Urothelium cell line (cell line): ENCODE measurements at regions not wholly inside any gene's neighbourhood (a gene's known extent, or its start where the extent isn't known, plus 50 kb on each side); places are given as distances from the start of the nearest gene placed in this dataset.

Source experiments
- DNase-seq: peaks from one replicate; pipeline ENCODE4 v3.0.0; 2011; ENCODE audit warnings: low spot score, mixed read lengths
- FAIRE-seq: peaks from 2 replicates; lab custom pipeline; 2011; peaks lifted over from hg19 to GRCh38; lab: Jason Lieb, UNC

GRCh38 chr13:22561581-22561980 lies 619.2 kb upstream of the SGCG start:
- no peak for DNase-seq
- no peak for FAIRE-seq

- no peak for DNase-seq
- FAIRE-seq: no peak
Measured at GRCh38 chr13:22562116-22562515, 618.7 kb upstream of the SGCG start.

- FAIRE-seq (no peak), DNase-seq (no peak)
Measured at GRCh38 chr13:22563272-22563671, 617.5 kb upstream of the SGCG start.

GRCh38 chr13:22569811-22570210 lies 611.0 kb upstream of the SGCG start:
- DNase-seq (no peak), FAIRE-seq (no peak)

GRCh38 chr13:22589880-22590279 lies 590.9 kb upstream of the SGCG start:
- FAIRE-seq: no peak
- no peak for DNase-seq

GRCh38 chr13:22592515-22592914 lies 588.3 kb upstream of the SGCG start:
- DNase-seq (peak; percentile 15), FAIRE-seq (no peak)

- no peak for FAIRE-seq
- DNase-seq: no peak
Measured at GRCh38 chr13:22594041-22594440, 586.7 kb upstream of the SGCG start.

GRCh38 chr13:22596171-22596863 lies 584.5 kb upstream of the SGCG start:
- no peak for FAIRE-seq

GRCh38 chr13:22599156-22599555 lies 581.6 kb upstream of the SGCG start:
- FAIRE-seq (no peak), DNase-seq (no peak)

More at GRCh38 chr13:22596171-22596863, 584.5 kb upstream of the SGCG start:
- DNase-seq: peak; percentile 5

- FAIRE-seq (no peak), DNase-seq (no peak)
Measured at GRCh38 chr13:22618002-22618401, 562.8 kb upstream of the SGCG start.

- DNase-seq (no peak), FAIRE-seq (no peak)
Measured at GRCh38 chr13:22625691-22626090, 555.1 kb upstream of the SGCG start.

- no peak for FAIRE-seq
- DNase-seq: no peak
Measured at GRCh38 chr13:22629374-22629773, 551.4 kb upstream of the SGCG start.

GRCh38 chr13:22642088-22642487 lies 538.7 kb upstream of the SGCG start:
- DNase-seq: no peak
- no peak for FAIRE-seq

GRCh38 chr13:22644941-22645340 lies 535.8 kb upstream of the SGCG start:
- FAIRE-seq (no peak), DNase-seq (no peak)

GRCh38 chr13:22647156-22647850 lies 533.5 kb upstream of the SGCG start:
- DNase-seq (no peak), FAIRE-seq (no peak)

GRCh38 chr13:22648320-22648801 lies 532.4 kb upstream of the SGCG start:
- DNase-seq (peak; percentile 7), FAIRE-seq (no peak)

- FAIRE-seq: no peak
- no peak for DNase-seq
Measured at GRCh38 chr13:22652796-22653195, 528.0 kb upstream of the SGCG start.

GRCh38 chr13:22653866-22654265 lies 526.9 kb upstream of the SGCG start:
- FAIRE-seq (no peak), DNase-seq (no peak)

- FAIRE-seq (no peak), DNase-seq (no peak)
Measured at GRCh38 chr13:22655106-22655852, 525.5 kb upstream of the SGCG start.

- no peak for FAIRE-seq
Measured at GRCh38 chr13:22662771-22663170, 518.0 kb upstream of the SGCG start.

GRCh38 chr13:22665506-22665905 lies 515.3 kb upstream of the SGCG start:
- DNase-seq: no peak
- FAIRE-seq: no peak

More at GRCh38 chr13:22662771-22663170, 518.0 kb upstream of the SGCG start:
- peak; percentile 29 for DNase-seq

- no peak for FAIRE-seq
- no peak for DNase-seq
Measured at GRCh38 chr13:22690756-22691155, 490.0 kb upstream of the SGCG start.
